Breast epithelium (tissue), 4 donors: ENCODE measurements at regions not wholly inside any gene's neighbourhood (a gene's known extent, or its start where the extent isn't known, plus 50 kb on each side); places are given as distances from the start of the nearest gene placed in this dataset.

Experiments used
- DNase-seq, 2 donors: peaks; one replicate each; pipeline ENCODE4 v3.0.0-alpha.2; 2019; ENCODE audit warnings: low spot score in 2 of 2
- H3K27ac ChIP-seq, 2 donors: fragments of 200-600 bp; sonication (generic) in 1 of 2; one replicate each; pipeline ENCODE4 v1.5.1; 2016 to 2019; ENCODE audit warnings: mild to moderate bottlenecking in 1 of 2
- H3K27me3 ChIP-seq, 2 donors: fragments of 200-600 bp; sonication (generic) in 1 of 2; one replicate each; pipeline versions ENCODE4 v1.5.1 to v1.6.0; 2017 to 2019; ENCODE audit warnings: control low read depth in 1 of 2, mild to moderate bottlenecking in 1 of 2
- H3K36me3 ChIP-seq: fragments of 200-600 bp; one replicate; pipeline ENCODE4 v1.5.1; 2019
- H3K4me1 ChIP-seq, 2 donors: fragments of 200-600 bp; sonication (generic); one replicate each; pipeline ENCODE4 v1.5.1; 2016 to 2019; ENCODE audit warnings: control low read depth in 1 of 2
- H3K4me3 ChIP-seq, 3 donors: fragments of 200-600 bp; sonication (generic); 1 replicate in 2 of 3; 2 replicates in 1 of 3; pipeline ENCODE4 v1.5.1; 2016 to 2019; ENCODE audit warnings: mild to moderate bottlenecking in 3 of 3, moderate library complexity in 2 of 3
- H3K9me3 ChIP-seq, 2 donors: fragments of 200-600 bp; sonication (generic) in 1 of 2; one replicate each; pipeline ENCODE4 v1.5.1; 2016 to 2019; ENCODE audit warnings: control low read depth in 1 of 2
- CTCF ChIP-seq, 3 donors: fragments of 450-650 bp; IDR thresholded peaks; one replicate each; pipeline ENCODE4 v1.5.1; 2016 to 2017; ENCODE audit warnings: antibody characterized with exemption in 3 of 3, mild to moderate bottlenecking in 3 of 3, moderate library complexity in 3 of 3
- POLR2A ChIP-seq: fragments of 450-650 bp; IDR thresholded peaks from one replicate; pipeline ENCODE4 v1.6.1; 2016; ENCODE audit warnings: antibody characterized with exemption, mild to moderate bottlenecking, moderate library complexity
- POLR2AphosphoS5 ChIP-seq, 3 donors: sonication (generic); formaldehyde crosslinking; IDR thresholded peaks; one replicate each; pipeline ENCODE4 v1.6.1; 2017; ENCODE audit warnings: antibody characterized with exemption in 3 of 3
- intact Hi-C: fragments of 100-400 bp; cut with DNase I; formaldehyde crosslinking; loops from one replicate; pipeline ENCODE4 v1.15.1; 2023; ENCODE audit warnings: low total_unique reads

- intact Hi-C loops = no loop called here
Observed at GRCh38 chr6:10248378-10248843, 166.5 kb downstream of the TFAP2A start.

GRCh38 chr6:10237298-10238038 is 177.4 kb downstream of the TFAP2A start:
- intact Hi-C loops = no loop called here
- no peak overlapping the region for H3K4me3 ChIP-seq
- no peak for DNase-seq
- H3K4me1 ChIP-seq = no peaks in the 10 kb centered on the region
- no peaks in the 10 kb centered on the region for H3K9me3 ChIP-seq
- no peaks in the 10 kb centered on the region for H3K36me3 ChIP-seq
- TF ChIP-seq POLR2AphosphoS5 (IDR thresholded peaks at IDR 0.05) (no peak), POLR2A (no peak), CTCF (IDR thresholded peaks at IDR 0.05) (no peak)
- no peaks in the 10 kb centered on the region for H3K27me3 ChIP-seq
- H3K27ac ChIP-seq = no peak overlapping the region

More at GRCh38 chr6:10248378-10248843, 166.5 kb downstream of the TFAP2A start:
- Histone ChIP-seq H3K27ac (no peak overlapping the region), H3K36me3 (no peaks in the 10 kb centered on the region), H3K4me1 (no peaks in the 10 kb centered on the region), H3K9me3 (no peaks in the 10 kb centered on the region), H3K27me3 (no peaks in the 10 kb centered on the region), H3K4me3 (no peak overlapping the region)
- no peak for TF ChIP-seq POLR2AphosphoS5 (IDR thresholded peaks at IDR 0.05)
- DNase-seq = no peak

GRCh38 chr6:10235344-10235743 is 179.5 kb downstream of the TFAP2A start:
- no peak for DNase-seq
- intact Hi-C loops = no loop called here

GRCh38 chr6:10230531-10230930 is 184.3 kb downstream of the TFAP2A start:
- H3K4me1 ChIP-seq = no peaks in the 10 kb centered on the region
- TF ChIP-seq POLR2A (no peak), POLR2AphosphoS5 (IDR thresholded peaks at IDR 0.05) (no peak), CTCF (IDR thresholded peaks at IDR 0.05) (no peak)
- H3K9me3 ChIP-seq = peaks cover 0 to 11% of the 10 kb centered on the region in 2 donors
- intact Hi-C loops = no loop called here
- no peak overlapping the region for H3K27ac ChIP-seq
- no peak for DNase-seq
- no peaks in the 10 kb centered on the region for H3K36me3 ChIP-seq
- no peaks in the 10 kb centered on the region for H3K27me3 ChIP-seq
- no peak overlapping the region for H3K4me3 ChIP-seq

More at GRCh38 chr6:10235344-10235743, 179.5 kb downstream of the TFAP2A start:
- Histone ChIP-seq H3K4me1 (no peaks in the 10 kb centered on the region), H3K27me3 (no peaks in the 10 kb centered on the region), H3K4me3 (no peak overlapping the region), H3K9me3 (no peaks in the 10 kb centered on the region), H3K36me3 (no peaks in the 10 kb centered on the region), H3K27ac (no peak overlapping the region)
- TF ChIP-seq CTCF (IDR thresholded peaks at IDR 0.05) (no peak), POLR2A (no peak), POLR2AphosphoS5 (IDR thresholded peaks at IDR 0.05) (no peak)

- DNase-seq = no peak
- Histone ChIP-seq H3K27ac (no peak overlapping the region), H3K9me3 (peaks cover 0 to 11% of the 10 kb centered on the region in 2 donors), H3K4me3 (no peak overlapping the region), H3K36me3 (no peaks in the 10 kb centered on the region), H3K4me1 (no peaks in the 10 kb centered on the region), H3K27me3 (no peaks in the 10 kb centered on the region)
- no peak for TF ChIP-seq POLR2AphosphoS5 (IDR thresholded peaks at IDR 0.05)
- no peak for TF ChIP-seq CTCF (IDR thresholded peaks at IDR 0.05)
- no peak for TF ChIP-seq POLR2A
- intact Hi-C loops = no loop called here
Observed at GRCh38 chr6:10223841-10224240, 191.0 kb downstream of the TFAP2A start.
